HG03432 (cell line): ENCODE measurements at regions not wholly inside any gene's neighbourhood (a gene's known extent, or its start where the extent isn't known, plus 50 kb on each side); places are given as distances from the start of the nearest gene placed in this dataset.
"Not testable (repeated sequence)": the region's sequence is repeated elsewhere in the genome, so short reads cannot be mapped to it uniquely, and the experiment has no call there.

Source experiments
- ATAC-seq: cut with Tn5 transposase; IDR thresholded peaks from one replicate; pipeline ENCODE4 v1.9.1; 2021; ENCODE audit warnings: mild to moderate bottlenecking, moderate library complexity; ENCODE audit not compliant: unreplicated experiment

- ATAC-seq: no peak
Observed at GRCh38 chr4:114281164-114281960, 301.9 kb upstream of the ARSJ start.

- peak; percentile 82 for ATAC-seq
Observed at GRCh38 chr4:114282937-114283336, 303.5 kb upstream of the ARSJ start.

GRCh38 chr4:114284629-114285028, 305.2 kb upstream of the ARSJ start:
- ATAC-seq: peak; percentile 70

- no peak for ATAC-seq
Observed at GRCh38 chr4:114286262-114286810, 306.9 kb upstream of the ARSJ start.

GRCh38 chr4:114287079-114287696, 307.7 kb upstream of the ARSJ start:
- no peak for ATAC-seq

GRCh38 chr4:114296126-114296525, 302.5 kb upstream of the UGT8 start:
- no peak for ATAC-seq

GRCh38 chr4:114302472-114302871, 296.1 kb upstream of the UGT8 start:
- ATAC-seq: peak; percentile 62

GRCh38 chr4:114304046-114304445, 294.6 kb upstream of the UGT8 start:
- ATAC-seq: no peak

- no peak for ATAC-seq
Observed at GRCh38 chr4:114304567-114304966, 294.0 kb upstream of the UGT8 start.

GRCh38 chr4:114306946-114307345, 291.7 kb upstream of the UGT8 start:
- ATAC-seq: no peak

- ATAC-seq: no peak
Observed at GRCh38 chr4:114310296-114310925, 288.2 kb upstream of the UGT8 start.

- no peak for ATAC-seq
Observed at GRCh38 chr4:114311787-114312186, 286.8 kb upstream of the UGT8 start.

GRCh38 chr4:114312338-114312737, 286.3 kb upstream of the UGT8 start:
- ATAC-seq: no peak

GRCh38 chr4:114316789-114317188, 281.8 kb upstream of the UGT8 start:
- no peak for ATAC-seq

- no peak for ATAC-seq
Observed at GRCh38 chr4:114317564-114317963, 281.0 kb upstream of the UGT8 start.

- no peak for ATAC-seq
Observed at GRCh38 chr4:114318309-114318708, 280.3 kb upstream of the UGT8 start.

- ATAC-seq: no peak
Observed at GRCh38 chr4:114320126-114320525, 278.5 kb upstream of the UGT8 start.

- no peak for ATAC-seq
Observed at GRCh38 chr4:114321366-114321765, 277.2 kb upstream of the UGT8 start.

- no peak for ATAC-seq
Observed at GRCh38 chr4:114323841-114324240, 274.8 kb upstream of the UGT8 start.

GRCh38 chr4:114326358-114326757, 272.2 kb upstream of the UGT8 start:
- no peak for ATAC-seq

GRCh38 chr4:114332119-114332518, 266.5 kb upstream of the UGT8 start:
- no peak for ATAC-seq

GRCh38 chr4:114334363-114334762, 264.2 kb upstream of the UGT8 start:
- not testable (repeated sequence) for ATAC-seq
